Esophagus muscularis mucosa (tissue), 3 donors: ENCODE measurements at regions not wholly inside any gene's neighbourhood (a gene's known extent, or its start where the extent isn't known, plus 50 kb on each side); places are given as distances from the start of the nearest gene placed in this dataset.

Experiments
- small RNA-seq, 3 donors: library from RNA; depleted of rRNA; stranded (forward); fragments of <200 nt; gene quantifications; one replicate each; pipeline ENCODE3, GENCODE V24; 2016

Small RNA genes lying in the stretch of these regions (small RNA-seq; reads per million reads assigned to genes)
- gene RNU6-1228P, result 0 reads per million in 3 donors
